GM21737 (cell line): ENCODE measurements at regions not wholly inside any gene's neighbourhood (a gene's known extent, or its start where the extent isn't known, plus 50 kb on each side); places are given as distances from the start of the nearest gene placed in this dataset.
"Not testable (repeated sequence)": the region's sequence is repeated elsewhere in the genome, so short reads cannot be mapped to it uniquely, and the experiment has no call there.

Experiments used
- ATAC-seq: cut with Tn5 transposase; IDR thresholded peaks from one replicate; pipeline ENCODE4 v1.9.1; 2021; ENCODE audit warnings: mild to moderate bottlenecking, moderate library complexity; ENCODE audit not compliant: unreplicated experiment

DNA sequence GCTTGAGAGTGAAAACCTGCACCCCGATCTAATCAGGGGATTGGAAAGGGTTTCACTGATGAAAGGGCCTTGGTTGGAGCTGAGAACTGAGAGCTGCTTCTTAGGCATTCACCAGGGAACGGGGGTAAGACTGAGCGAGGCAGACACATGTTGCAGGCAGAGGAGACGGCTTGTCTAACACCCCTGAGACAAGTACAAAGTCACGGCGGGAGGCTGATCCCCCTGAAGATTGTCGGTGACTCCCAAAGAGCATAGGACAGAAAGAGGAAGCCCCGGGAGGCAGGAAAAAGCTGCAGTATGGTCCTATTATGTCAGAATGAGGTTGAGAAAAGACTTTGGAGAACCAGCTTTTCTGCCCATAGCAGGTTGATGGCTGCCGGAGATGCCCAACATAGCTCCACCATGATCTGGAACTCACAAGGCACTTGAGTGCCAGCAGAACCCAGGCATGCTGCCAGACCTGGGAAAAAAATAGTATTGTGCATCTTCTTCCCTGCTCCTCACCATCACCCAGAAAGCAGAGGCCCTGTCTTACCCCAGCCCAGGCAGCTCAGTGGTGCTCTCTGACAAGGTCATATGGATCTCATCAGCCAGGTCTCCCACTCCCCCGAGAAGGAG is 463.9 kb upstream of the PROX1 start:
- no peak for ATAC-seq

DNA sequence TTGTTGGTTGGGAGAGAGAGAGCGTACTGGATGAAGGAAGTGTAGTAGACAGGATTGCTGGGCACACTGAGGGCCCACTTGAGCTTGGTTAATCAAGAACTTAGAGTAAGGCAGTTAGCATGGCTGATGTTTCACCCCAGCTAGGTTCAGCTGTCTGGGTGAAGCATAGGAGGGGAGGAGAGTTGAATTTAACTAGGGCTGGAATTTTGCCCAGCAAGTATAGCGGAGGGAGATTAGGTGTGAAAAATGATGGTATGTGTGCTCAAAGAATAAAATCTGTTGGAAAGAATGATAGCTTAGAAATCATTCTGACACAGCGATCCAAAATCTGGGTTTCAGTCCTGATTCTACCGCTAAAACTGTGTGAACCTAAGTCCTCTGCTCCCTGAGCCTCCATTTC is 461.5 kb upstream of the PROX1 start:
- no peak for ATAC-seq

DNA sequence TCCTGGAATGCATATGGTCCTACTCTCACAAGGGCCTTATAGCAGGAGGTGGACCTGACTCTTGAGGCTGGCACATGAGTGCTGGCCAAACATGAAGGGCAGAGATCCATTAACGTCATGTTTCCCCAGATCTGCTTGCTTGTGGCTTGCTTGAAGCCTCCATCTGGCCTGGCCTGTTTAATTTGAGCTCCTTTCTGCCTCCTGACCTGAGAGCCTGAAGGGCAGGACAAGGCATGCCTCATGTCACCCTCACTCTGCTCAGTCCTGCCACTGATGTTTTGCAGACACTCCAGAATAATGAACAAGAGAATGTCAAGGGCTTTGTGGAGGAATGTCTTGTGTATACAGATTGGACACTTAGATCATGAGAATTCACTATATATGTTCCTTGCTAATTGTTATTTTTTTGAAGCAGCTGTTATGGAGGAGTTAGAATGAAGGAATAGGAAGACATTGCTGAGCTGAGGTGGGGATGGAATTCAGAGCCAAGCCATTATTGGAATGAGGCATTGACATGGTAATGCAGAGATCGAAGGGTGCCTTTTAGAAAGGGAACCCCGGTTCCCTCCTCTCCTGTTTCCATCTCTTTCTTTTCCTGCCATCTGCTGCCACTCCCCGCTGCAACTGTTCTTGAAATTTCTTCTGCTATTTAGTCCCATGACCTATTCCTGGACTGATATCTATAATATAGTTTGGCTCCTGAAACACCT is 457.0 kb upstream of the PROX1 start:
- ATAC-seq = no peak

DNA sequence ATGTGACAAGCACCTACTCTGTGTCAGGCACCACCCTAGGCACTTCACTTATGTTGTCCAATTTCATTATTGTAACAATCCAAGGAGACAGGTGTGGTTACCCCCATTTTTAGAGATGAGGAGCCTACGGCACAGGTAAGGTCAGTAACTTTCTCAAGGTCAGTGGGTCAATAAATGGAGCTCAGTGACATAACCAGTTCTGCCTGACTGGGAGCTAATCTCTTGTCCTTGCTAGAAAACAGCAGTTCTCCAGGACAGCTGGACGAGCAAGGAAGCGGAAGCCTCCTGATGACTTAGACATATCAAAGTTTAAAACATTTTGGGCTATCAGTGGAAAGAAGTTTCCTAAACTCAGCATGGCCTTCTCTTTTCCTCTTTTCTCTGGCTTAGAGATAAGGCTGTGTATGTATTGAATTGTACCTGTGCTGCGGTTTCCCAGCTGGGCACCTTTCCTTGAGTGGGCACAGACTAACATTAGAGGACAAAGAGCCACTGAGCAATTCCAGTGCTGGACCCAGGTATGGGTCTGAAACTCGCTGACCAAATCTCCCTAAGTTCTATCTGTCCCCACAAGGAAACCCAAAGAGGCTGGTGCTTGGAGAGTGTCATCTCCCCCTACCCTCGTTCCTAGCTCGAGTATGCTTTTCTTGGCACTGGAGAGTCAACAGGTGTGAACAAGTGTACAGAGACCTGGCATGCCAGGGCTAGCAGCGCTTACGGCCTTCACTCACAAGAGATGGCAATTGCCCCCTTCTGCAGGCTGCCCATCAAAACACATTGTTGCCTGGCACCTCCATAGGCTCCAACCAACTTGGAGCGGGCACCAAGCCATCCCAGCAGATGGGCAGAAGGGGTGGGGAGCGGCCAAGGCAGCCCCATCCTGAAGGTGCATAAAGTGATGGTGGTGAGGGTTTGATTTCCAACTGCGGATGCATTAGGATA is 456.1 kb upstream of the PROX1 start:
- no peak for ATAC-seq

DNA sequence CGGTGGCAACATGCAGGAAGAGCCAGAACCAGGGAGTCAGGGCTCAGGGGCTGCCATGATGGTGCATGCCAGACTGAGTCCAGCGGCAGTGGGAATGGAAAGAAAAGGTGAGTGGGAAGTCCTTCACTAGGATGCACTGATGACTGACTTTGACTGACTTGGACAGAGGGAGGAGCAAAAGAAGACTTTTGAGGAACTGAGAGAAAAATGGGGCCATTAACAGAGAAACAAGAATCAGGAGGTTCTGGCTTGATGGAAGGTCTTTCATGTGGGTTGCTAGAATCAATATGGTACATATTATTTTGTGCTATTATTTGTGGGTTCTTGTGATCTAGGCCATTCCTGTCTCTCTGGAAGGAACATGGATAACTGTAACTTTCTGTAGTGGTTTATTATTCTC is 454.6 kb upstream of the PROX1 start:
- ATAC-seq = no peak

DNA sequence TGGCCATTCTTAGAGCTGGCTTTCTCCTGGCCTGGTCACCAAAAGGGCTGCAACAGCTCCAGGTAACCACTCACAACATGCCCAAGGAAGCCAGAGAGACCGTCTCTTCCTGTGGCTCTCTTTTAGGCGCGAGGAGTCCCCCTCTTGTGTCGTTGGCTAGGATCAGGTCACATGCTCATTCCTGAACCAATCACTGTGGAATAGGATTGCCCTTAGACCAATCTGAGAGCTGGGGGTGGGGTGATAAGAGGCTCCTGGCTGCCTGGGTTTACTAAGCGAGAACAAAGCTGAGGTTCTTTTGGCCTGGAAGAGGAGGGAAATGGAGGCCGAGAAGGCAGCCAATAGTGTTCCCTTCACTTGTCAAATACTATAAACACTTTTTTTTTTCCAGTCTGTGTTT is 452.1 kb upstream of the PROX1 start:
- ATAC-seq = no peak

DNA sequence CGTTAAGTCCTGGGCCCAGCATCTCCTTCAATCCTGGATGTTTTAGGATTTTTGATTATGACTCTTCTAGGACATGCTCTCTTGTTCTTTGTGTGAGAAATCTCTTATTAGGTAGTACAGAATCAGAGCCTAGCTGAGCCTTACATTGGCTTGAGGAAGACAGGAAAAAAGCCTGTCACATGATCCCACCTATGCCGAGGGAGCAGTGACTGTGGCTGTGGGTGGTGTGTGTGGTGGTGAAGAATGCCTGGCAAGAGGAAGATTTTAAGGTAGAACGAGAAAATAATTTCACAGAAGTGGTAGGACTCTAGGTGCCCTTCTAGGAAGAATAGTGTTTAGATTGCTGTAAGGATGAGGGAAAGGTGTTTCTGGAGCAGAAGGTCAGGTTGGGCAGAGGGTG is 449.5 kb upstream of the PROX1 start:
- ATAC-seq = no peak

DNA sequence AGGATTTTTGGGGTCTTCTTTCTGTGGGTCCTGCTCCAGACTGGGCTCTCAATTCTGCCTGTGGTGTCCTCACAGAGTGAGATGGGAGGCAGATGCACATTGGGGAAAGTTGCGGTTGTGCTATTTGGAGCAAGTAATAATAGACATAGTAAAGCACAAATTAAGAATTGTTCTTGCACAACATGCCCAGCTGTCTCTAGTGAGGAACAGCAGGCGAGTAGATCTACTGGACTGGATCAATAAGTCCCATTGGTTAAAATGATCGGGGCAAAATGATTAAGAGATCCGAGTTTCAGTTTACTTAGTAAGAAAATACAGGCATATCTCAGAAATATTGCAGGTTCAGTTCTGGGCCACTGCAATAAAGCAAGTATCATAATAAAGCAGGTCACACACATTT is 448.3 kb upstream of the PROX1 start:
- ATAC-seq = no peak

DNA sequence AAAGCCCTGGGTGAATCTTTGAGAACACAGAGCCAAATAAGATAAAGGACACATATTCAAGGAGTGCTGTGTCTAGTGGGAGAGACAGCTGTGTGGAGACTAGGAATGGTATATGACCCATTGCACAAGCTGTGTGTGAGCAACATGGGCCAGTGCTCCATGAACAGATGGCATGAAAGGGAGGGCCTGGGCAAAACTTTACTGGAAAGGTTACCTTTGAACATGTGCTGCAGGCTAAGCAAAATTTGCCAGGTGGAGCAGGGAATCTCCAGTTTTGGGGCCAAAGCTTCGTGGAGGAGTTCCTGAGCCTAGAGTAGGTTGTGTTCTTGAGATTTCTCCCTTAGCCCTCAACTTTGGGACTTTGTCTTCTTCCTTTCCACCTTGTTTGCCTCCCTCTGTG is 446.1 kb upstream of the PROX1 start:
- ATAC-seq = no peak

DNA sequence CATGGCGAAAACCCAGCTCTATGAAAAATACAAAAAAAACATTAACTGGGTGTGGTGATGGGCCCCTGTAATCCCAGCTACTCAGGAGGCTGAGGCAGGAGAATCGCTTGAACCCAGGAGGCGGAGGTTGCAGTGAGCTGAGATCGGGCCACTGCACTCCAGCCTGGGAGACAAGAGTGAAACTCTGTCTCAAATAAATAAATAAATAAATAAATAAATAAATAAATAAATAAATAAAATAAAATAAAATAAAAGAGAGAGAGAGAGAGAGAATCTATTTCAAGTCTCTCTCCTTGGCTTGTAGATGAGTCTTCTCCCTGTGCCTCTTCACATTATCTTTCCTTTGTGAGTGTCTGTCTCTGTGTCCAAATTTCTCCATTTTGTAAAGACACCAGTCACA is 442.6 kb upstream of the PROX1 start:
- ATAC-seq = not testable (repeated sequence)

DNA sequence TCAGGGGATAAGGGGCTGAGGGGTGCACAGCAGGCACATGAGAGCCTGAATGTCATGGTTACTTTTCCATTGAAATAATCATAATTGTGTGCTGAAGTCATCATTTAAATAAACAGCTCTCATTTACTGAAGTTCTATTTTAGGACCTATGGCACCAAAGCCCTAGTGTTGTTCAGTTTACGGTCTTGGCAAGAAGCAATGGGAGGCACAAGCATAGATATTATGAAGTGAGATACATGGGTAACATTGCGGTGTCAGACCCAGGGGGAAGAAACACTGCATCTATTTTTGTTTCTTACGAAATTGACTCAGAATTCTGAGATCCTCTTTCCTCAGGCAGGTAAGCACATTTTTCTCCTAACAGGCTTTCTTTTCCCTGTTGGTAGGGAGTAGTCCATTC is 437.8 kb upstream of the PROX1 start:
- ATAC-seq = no peak

DNA sequence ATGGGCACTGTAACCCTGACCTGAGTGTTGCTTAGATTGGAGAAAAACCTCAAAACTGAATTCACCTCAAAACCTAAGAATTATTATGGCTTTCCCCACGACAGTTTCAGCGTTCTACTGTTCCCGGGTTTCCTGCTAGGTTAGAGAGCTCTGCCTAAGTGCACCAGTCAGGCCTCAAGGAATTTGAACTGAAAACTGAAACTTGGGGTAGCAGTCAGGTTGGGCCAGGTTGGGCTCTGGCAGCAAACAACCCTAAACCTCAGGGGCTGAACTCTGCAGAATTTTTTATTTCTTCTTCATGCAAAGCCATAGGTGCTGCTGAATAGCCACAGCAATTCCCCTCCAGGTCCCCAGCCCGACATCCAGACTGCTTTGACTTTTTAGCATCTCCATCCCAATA is 437.0 kb upstream of the PROX1 start:
- no peak for ATAC-seq

DNA sequence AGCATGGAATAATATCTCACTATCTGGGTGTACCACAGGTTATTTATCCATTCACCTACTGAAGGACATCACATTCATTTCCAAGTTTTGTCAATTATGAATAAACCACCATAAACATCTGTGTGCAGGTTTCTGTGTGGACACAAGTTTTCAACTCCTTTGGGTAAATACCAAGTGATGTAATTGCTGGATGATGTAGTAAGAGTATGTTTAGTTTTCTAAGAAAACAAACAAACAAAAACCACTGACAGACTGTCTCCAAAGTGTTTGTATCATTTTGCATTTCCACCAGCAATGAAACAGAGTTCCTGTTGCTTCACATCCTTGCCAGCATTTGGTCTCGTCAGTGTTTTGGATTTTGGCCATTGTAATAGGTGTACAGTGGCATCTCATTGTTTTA is 435.7 kb upstream of the PROX1 start:
- ATAC-seq = no peak

DNA sequence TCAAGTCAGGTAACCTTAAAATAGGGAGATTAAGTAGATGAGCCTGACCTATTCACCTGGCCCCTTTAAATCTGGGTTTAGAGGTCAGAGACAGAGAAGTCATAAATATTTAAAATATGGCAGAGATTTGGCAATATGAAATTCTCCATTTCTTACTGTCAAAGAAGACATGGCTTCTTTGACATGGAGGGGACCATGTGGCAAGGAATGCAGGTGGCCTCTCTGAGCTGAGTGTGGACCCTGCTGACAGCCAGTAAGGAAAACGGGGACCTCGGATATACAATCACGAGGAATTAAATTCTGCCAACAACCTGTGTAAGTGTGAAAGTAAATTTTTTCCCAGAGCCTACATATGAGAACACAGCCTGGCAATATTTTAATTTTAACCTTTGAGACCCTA is 427.5 kb upstream of the PROX1 start:
- no peak for ATAC-seq

DNA sequence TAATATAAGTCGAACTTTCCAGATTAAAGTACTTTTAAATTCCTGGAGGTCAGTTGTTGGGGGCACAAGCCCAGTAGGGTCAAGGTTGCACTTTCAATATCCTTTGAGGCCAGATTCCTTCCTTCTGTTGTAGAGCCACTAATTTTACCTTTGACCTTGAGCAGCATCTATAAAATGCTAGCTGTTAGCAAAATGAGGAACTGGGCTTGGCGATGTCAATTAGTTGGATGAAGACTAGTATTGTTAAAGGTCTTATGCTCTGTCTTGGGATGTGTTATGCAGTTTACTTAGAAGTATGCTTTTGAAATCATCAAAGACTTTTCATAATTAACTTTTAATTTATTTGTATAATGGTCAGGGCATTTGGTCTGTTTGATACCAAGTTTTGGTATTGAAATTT is 425.9 kb upstream of the PROX1 start:
- no peak for ATAC-seq

DNA sequence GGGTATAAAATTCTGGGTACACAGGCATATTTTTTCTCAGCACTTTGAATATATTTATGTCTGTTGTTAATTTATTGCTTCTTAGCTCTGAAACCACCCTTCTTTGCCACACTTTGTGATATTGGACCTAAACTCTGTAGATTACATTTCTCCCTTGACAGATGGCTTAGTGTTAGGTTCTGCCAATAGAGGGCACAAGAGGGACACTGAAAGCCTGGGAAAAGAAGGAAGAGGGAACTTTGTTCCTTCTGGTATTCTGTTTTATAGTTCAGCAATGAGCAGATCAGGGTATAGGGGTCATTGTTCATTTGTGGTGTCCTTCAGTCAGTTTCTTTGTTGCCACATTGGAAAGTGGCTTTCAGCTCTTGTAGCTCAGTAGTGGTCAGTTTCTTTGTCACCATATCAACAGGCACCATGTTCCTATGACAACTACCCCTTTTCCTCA is 423.5 kb upstream of the PROX1 start:
- no peak for ATAC-seq

DNA sequence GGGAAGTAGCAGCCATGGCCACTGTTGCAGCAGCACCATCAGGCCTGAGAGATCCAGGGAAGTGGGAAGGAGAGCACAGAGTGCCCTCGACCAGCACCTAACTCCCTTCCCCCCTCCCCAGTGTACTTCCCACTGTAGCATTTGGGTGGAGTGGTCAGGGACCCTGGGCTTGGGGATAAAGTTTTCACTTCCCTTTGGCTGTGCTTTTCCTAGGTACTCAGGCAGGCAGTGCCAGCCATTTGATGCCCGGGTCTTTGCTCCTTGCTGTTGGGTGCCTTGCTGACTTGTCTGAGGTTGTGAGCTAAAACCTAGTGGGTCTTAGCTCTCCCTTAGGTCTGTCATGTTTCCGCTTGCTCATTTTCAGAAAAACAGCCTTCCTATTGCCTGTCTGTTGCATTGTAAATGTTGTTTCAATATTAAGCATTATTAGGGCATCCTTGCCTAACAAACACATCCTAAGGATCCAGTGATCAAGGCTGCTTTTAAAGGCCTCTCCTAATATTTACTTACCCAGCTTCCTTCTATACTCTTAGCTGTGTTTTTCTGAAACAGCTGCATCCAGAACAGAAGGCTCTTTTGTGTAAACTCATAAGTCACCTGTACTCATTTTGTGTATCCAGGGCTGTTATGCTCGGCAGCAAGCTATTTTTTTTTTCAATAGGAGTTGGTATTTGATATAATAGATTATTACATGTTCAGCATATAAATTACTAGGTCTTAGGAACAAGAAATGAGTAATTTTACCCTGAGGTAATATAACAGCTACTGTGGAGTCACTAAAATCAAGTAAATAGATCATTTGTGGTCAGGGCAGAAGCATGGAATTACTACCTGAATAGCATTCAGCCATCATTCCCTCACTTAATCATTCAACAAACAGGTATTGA is 418.6 kb upstream of the PROX1 start:
- no peak for ATAC-seq

DNA sequence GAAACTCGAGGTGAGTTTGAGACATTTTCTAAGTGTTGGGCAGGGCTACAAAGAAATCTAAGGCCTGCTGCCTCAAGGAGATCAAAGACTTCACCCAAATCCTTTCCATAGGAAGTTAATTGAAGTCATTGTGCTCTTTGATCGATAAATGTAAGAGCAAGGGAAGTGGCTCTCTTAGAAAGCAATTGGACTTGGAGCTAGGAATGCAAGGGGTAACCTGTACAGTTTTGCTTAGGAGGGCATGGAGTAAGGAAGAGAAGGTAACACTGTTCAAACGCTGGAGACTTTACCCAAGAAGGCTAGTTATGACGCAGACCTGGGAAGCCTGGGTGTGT is 418.0 kb upstream of the PROX1 start:
- no peak for ATAC-seq

DNA sequence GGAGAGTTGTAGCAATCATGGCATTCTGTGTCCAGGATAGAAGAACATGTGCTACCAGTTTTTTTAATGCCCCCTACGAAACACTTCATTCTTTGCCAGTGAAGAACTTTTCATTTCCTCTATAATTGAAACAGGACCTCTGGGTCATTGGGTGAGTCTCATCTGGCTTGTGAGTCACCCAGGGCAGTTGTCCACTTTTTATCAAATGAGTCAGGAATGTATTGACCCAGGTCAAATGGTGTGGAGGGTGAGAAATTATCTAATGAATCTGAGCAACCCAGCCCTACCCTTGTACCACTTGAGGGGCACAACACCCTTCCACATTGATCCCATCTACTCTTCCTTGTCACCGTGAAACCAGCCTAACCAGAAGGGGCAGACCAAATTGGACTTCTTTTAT is 417.3 kb upstream of the PROX1 start:
- no peak for ATAC-seq

DNA sequence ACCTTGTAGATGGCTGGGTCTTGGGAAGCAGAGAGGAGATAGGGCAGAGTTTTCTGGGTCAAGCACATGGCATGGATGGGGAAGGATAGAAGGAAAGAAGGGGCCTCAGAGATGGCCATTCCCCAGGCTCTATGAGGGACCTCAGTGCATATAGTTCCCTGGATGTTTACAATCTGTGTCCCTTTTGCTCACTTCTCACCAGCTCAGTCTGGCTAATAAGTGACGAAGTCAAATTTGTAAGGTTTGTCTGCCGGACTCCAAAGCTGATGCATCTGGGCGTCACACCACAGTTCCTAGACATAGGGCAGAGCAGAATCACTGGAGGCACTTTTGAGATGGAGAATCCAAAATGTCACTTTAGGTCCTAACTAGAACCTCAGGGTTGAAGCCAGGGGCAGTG is 416.4 kb upstream of the PROX1 start:
- ATAC-seq = no peak

DNA sequence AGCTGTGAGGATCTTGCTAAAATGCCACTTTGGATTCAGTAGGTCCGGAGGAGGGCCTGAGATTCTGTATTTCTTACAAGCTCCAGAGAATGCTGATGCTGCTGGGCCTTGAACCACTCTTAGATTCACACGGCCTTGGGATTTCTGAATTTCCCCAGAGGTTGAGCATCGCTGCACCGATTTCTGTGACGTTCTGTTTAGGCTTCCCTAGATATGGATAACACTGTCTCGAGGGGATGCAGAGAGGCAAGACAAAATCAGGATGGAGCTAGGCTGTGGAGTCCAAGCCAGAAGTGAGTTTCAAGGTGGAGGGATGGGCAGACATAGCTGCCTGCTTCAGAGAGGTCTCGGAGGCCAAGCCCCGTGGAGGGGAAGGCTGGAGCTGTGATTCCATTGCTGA is 415.9 kb upstream of the PROX1 start:
- no peak for ATAC-seq
